HEK293 (cell line): ENCODE measurements at regions not wholly inside any gene's neighbourhood (a gene's known extent, or its start where the extent isn't known, plus 50 kb on each side); places are given as distances from the start of the nearest gene placed in this dataset.

ENCODE experiments used
- CTCF ChIA-PET: fragments of 350-600 bp; formaldehyde crosslinking; extraction: SDS; loops from one replicate; lab custom pipeline; 2021; ENCODE audit warnings: antibody characterized with exemption; lab: Yijun Ruan, JAX
- POLR2A ChIA-PET: fragments of 300-600 bp; formaldehyde crosslinking; extraction: SDS; loops from one replicate; lab custom pipeline; 2020; ENCODE audit warnings: antibody characterized with exemption, inconsistent platforms; lab: Yijun Ruan, JAX
- H3K27ac ChIP-seq: fragments of 200-500 bp; sonication (Bioruptor generic); 2 replicates; pipeline ENCODE4 v1.5.1; 2014; ENCODE audit warnings: low read depth, low read length, control low read depth, inconsistent platforms; ENCODE audit errors: extremely low read depth
- H3K36me3 ChIP-seq, 2 experiments: fragments of 200-500 bp in 1 of 2; sonication (Bioruptor generic) in 1 of 2; 1 replicate in 1 of 2; 2 replicates in 1 of 2; pipeline ENCODE4 v1.5.1; 2014 to 2017; ENCODE audit warnings: inconsistent platforms in 2 of 2, low read length in 2 of 2; ENCODE audit not compliant: control insufficient read depth in 2 of 2, insufficient read depth in 1 of 2
- H3K4me1 ChIP-seq: fragments of 200-500 bp; sonication (Bioruptor generic); 2 replicates; pipeline ENCODE4 v1.5.1; 2014; ENCODE audit warnings: mild to moderate bottlenecking, low read length, inconsistent platforms; ENCODE audit not compliant: control insufficient read depth, insufficient read depth
- H3K4me3 ChIP-seq: 2 replicates; pipeline ENCODE4 v1.5.1; 2011; ENCODE audit warnings: low read depth, mild to moderate bottlenecking, control low read depth, low read length, moderate library complexity
- H3K9me3 ChIP-seq: fragments of 200-500 bp; sonication (Bioruptor generic); 2 replicates; pipeline ENCODE4 v1.5.1; 2014; ENCODE audit warnings: low read depth, low read length, inconsistent platforms; ENCODE audit not compliant: control insufficient read depth, insufficient read depth
- ZBTB1 ChIP-seq: fragments of 450-650 bp; formaldehyde crosslinking; IDR thresholded peaks from 2 replicates; pipeline ENCODE4 v1.5.1; 2016; ENCODE audit warnings: missing biosample characterization, missing genetic modification characterization
- ZBTB20 ChIP-seq: fragments of 450-650 bp; formaldehyde crosslinking; IDR thresholded peaks from 2 replicates; pipeline ENCODE4 v1.5.1; 2016; ENCODE audit warnings: missing biosample characterization, missing genetic modification characterization
- ZNF114 ChIP-seq: fragments of 450-650 bp; formaldehyde crosslinking; IDR thresholded peaks from 2 replicates; pipeline ENCODE4 v1.5.0; 2017; ENCODE audit warnings: missing biosample characterization, missing genetic modification characterization
- ZNF169 ChIP-seq: fragments of 450-650 bp; formaldehyde crosslinking; IDR thresholded peaks from 2 replicates; pipeline ENCODE4 v1.5.1; 2016; ENCODE audit warnings: missing biosample characterization, missing genetic modification characterization
- ZNF214 ChIP-seq: fragments of 450-650 bp; formaldehyde crosslinking; IDR thresholded peaks from 2 replicates; pipeline ENCODE4 v1.5.1; 2017; ENCODE audit warnings: missing biosample characterization, mild to moderate bottlenecking, missing genetic modification characterization, borderline replicate concordance
- ZNF48 ChIP-seq: fragments of 450-650 bp; formaldehyde crosslinking; IDR thresholded peaks from 2 replicates; pipeline ENCODE4 v1.5.1; 2016; ENCODE audit warnings: missing biosample characterization, missing genetic modification characterization
- ZNF548 ChIP-seq: fragments of 450-650 bp; formaldehyde crosslinking; IDR thresholded peaks from 2 replicates; pipeline ENCODE4 v1.5.1; 2016; ENCODE audit warnings: missing biosample characterization, missing genetic modification characterization
- ZNF654 ChIP-seq: fragments of 450-650 bp; formaldehyde crosslinking; IDR thresholded peaks from 2 replicates; pipeline ENCODE4 v1.5.1; 2016; ENCODE audit warnings: low read depth, missing biosample characterization, missing genetic modification characterization
- ZNF707 ChIP-seq: fragments of 450-650 bp; formaldehyde crosslinking; IDR thresholded peaks from 2 replicates; pipeline ENCODE4 v1.5.1; 2016; ENCODE audit warnings: missing biosample characterization, missing genetic modification characterization
- TF ChIP-seq, protein P1 (sequence below): fragments of 450-650 bp; formaldehyde crosslinking; IDR thresholded peaks from 2 replicates; pipeline ENCODE4 v1.5.1; 2016; ENCODE audit warnings: missing biosample characterization, missing genetic modification characterization
- TF ChIP-seq, protein P2 (sequence below): fragments of 450-650 bp; formaldehyde crosslinking; IDR thresholded peaks from 2 replicates; pipeline ENCODE4 v1.5.1; 2016; ENCODE audit warnings: missing biosample characterization, missing genetic modification characterization
- TF ChIP-seq, protein P3 (sequence below): fragments of 450-650 bp; formaldehyde crosslinking; IDR thresholded peaks from 2 replicates; pipeline ENCODE4 v1.5.1; 2017; ENCODE audit warnings: missing biosample characterization, mild to moderate bottlenecking, missing genetic modification characterization, moderate library complexity
- TF ChIP-seq, protein P4 (sequence below): fragments of 450-650 bp; formaldehyde crosslinking; IDR thresholded peaks from 2 replicates; pipeline ENCODE4 v1.5.1; 2016; ENCODE audit warnings: missing biosample characterization, missing genetic modification characterization
- TF ChIP-seq, protein P5 (sequence below): fragments of 450-650 bp; formaldehyde crosslinking; conservative IDR thresholded peaks from 2 replicates; pipeline ENCODE4 v1.5.1; 2016; ENCODE audit warnings: low read depth, missing biosample characterization, missing genetic modification characterization

DNA sequence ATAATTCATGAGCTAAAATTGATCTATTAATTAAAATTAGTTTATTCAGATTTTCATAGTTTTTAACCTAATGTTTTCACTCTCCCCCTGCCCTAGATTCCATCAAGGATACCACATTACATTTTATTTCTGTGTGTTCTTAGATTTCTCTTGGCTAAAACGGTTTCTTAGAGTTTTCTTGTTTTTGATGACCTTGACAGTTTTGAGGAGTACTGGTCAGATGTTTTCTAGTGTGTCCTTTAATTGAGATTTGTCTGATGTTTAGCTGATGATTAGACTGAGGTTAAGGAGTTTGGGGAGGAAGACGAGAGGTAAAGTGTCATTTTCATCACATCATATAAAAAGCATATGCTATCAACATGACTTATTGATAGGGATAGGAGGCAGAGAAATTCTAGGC is 475.9 kb downstream of the SQOR start:
- POLR2A ChIA-PET, result no interaction called here
- Histone ChIP-seq H3K4me1 (no peaks in the 10 kb centered on the region), H3K27ac (no peak overlapping the region), H3K36me3 (no peaks in the 10 kb centered on the region)
- CTCF ChIA-PET, result no interaction called here
- TF ChIP-seq ZNF169 (tag by site-specific recombination), result no peak
- no peak for TF ChIP-seq ZNF707
- no peak for TF ChIP-seq ZNF48 (tag by site-specific recombination)
- no peak for TF ChIP-seq ZNF114 (tag by site-specific recombination)
- TF ChIP-seq ZNF654 (tag by site-specific recombination), result no peak
- TF ChIP-seq, protein P1, sequence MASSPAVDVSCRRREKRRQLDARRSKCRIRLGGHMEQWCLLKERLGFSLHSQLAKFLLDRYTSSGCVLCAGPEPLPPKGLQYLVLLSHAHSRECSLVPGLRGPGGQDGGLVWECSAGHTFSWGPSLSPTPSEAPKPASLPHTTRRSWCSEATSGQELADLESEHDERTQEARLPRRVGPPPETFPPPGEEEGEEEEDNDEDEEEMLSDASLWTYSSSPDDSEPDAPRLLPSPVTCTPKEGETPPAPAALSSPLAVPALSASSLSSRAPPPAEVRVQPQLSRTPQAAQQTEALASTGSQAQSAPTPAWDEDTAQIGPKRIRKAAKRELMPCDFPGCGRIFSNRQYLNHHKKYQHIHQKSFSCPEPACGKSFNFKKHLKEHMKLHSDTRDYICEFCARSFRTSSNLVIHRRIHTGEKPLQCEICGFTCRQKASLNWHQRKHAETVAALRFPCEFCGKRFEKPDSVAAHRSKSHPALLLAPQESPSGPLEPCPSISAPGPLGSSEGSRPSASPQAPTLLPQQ (tag by site-specific recombination), result no peak
- no peak for TF ChIP-seq ZNF214
- TF ChIP-seq, protein P2, sequence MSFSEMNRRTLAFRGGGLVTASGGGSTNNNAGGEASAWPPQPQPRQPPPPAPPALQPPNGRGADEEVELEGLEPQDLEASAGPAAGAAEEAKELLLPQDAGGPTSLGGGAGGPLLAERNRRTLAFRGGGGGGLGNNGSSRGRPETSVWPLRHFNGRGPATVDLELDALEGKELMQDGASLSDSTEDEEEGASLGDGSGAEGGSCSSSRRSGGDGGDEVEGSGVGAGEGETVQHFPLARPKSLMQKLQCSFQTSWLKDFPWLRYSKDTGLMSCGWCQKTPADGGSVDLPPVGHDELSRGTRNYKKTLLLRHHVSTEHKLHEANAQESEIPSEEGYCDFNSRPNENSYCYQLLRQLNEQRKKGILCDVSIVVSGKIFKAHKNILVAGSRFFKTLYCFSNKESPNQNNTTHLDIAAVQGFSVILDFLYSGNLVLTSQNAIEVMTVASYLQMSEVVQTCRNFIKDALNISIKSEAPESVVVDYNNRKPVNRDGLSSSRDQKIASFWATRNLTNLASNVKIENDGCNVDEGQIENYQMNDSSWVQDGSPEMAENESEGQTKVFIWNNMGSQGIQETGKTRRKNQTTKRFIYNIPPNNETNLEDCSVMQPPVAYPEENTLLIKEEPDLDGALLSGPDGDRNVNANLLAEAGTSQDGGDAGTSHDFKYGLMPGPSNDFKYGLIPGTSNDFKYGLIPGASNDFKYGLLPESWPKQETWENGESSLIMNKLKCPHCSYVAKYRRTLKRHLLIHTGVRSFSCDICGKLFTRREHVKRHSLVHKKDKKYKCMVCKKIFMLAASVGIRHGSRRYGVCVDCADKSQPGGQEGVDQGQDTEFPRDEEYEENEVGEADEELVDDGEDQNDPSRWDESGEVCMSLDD (tag by site-specific recombination), result no peak
- TF ChIP-seq ZNF548 (tag by site-specific recombination), result no peak
- TF ChIP-seq, protein P3, sequence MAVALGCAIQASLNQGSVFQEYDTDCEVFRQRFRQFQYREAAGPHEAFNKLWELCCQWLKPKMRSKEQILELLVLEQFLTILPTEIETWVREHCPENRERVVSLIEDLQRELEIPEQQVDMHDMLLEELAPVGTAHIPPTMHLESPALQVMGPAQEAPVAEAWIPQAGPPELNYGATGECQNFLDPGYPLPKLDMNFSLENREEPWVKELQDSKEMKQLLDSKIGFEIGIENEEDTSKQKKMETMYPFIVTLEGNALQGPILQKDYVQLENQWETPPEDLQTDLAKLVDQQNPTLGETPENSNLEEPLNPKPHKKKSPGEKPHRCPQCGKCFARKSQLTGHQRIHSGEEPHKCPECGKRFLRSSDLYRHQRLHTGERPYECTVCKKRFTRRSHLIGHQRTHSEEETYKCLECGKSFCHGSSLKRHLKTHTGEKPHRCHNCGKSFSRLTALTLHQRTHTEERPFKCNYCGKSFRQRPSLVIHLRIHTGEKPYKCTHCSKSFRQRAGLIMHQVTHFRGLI (tag by site-specific recombination), result no peak
- TF ChIP-seq, protein P4, sequence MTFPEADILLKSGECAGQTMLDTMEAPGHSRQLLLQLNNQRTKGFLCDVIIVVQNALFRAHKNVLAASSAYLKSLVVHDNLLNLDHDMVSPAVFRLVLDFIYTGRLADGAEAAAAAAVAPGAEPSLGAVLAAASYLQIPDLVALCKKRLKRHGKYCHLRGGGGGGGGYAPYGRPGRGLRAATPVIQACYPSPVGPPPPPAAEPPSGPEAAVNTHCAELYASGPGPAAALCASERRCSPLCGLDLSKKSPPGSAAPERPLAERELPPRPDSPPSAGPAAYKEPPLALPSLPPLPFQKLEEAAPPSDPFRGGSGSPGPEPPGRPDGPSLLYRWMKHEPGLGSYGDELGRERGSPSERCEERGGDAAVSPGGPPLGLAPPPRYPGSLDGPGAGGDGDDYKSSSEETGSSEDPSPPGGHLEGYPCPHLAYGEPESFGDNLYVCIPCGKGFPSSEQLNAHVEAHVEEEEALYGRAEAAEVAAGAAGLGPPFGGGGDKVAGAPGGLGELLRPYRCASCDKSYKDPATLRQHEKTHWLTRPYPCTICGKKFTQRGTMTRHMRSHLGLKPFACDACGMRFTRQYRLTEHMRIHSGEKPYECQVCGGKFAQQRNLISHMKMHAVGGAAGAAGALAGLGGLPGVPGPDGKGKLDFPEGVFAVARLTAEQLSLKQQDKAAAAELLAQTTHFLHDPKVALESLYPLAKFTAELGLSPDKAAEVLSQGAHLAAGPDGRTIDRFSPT, result no peak
- TF ChIP-seq ZBTB1 (tag by site-specific recombination), result no peak
- TF ChIP-seq, protein P5, sequence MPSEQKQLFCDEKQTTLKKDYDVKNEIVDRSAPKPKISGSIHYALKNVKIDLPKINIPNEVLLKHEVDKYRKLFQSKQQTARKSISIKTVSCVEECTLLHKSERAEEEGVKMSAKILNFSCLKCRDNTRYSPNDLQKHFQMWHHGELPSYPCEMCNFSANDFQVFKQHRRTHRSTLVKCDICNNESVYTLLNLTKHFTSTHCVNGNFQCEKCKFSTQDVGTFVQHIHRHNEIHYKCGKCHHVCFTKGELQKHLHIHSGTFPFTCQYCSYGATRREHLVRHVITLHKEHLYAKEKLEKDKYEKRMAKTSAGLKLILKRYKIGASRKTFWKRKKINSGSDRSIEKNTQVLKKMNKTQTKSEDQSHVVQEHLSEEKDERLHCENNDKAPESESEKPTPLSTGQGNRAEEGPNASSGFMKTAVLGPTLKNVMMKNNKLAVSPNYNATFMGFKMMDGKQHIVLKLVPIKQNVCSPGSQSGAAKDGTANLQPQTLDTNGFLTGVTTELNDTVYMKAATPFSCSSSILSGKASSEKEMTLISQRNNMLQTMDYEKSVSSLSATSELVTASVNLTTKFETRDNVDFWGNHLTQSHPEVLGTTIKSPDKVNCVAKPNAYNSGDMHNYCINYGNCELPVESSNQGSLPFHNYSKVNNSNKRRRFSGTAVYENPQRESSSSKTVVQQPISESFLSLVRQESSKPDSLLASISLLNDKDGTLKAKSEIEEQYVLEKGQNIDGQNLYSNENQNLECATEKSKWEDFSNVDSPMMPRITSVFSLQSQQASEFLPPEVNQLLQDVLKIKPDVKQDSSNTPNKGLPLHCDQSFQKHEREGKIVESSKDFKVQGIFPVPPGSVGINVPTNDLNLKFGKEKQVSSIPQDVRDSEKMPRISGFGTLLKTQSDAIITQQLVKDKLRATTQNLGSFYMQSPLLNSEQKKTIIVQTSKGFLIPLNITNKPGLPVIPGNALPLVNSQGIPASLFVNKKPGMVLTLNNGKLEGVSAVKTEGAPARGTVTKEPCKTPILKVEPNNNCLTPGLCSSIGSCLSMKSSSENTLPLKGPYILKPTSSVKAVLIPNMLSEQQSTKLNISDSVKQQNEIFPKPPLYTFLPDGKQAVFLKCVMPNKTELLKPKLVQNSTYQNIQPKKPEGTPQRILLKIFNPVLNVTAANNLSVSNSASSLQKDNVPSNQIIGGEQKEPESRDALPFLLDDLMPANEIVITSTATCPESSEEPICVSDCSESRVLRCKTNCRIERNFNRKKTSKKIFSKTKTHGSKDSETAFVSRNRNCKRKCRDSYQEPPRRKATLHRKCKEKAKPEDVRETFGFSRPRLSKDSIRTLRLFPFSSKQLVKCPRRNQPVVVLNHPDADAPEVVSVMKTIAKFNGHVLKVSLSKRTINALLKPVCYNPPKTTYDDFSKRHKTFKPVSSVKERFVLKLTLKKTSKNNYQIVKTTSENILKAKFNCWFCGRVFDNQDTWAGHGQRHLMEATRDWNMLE (tag by site-specific recombination), result no peak
- TF ChIP-seq ZBTB20, result no peak
- TF ChIP-seq, all 188 proteins: peak for 0
- H3K9me3 ChIP-seq, result no peaks in the 10 kb centered on the region
- H3K4me3 ChIP-seq, result no peak overlapping the region
